Common myeloid progenitor, CD34-positive (primary cell): ENCODE measurements at regions not wholly inside any gene's neighbourhood (a gene's known extent, or its start where the extent isn't known, plus 50 kb on each side); places are given as distances from the start of the nearest gene placed in this dataset.

Experiments
- CTCF ChIA-PET: fragments of 350-600 bp; sonication (Branson Sonifier 250); formaldehyde crosslinking; loops from one replicate; lab custom pipeline; 2021; ENCODE audit warnings: antibody characterized with exemption; lab: Charles Lee
- POLR2A ChIA-PET: fragments of 350-600 bp; sonication (Branson Sonifier 250); formaldehyde crosslinking; loops from one replicate; lab custom pipeline; 2021; ENCODE audit warnings: antibody characterized with exemption; lab: Charles Lee
- DNase-seq, 3 donors: peaks; one replicate each; pipeline versions ENCODE4 v3.0.0 to v3.0.0-alpha.2; 2013
- H3K27ac ChIP-seq, 2 experiments: 1 replicate in 1 of 2; 2 replicates in 1 of 2; pipeline ENCODE4 v1.7.0; 2013; ENCODE audit warnings: inconsistent platforms in 2 of 2, low read length in 2 of 2, mild to moderate bottlenecking in 2 of 2, low read depth in 1 of 2, moderate library complexity in 1 of 2; ENCODE audit not compliant: severe bottlenecking in 2 of 2, insufficient read depth in 1 of 2, poor library complexity in 1 of 2
- H3K27me3 ChIP-seq, 5 experiments: replicated peaks in 2 of 5; 1 replicate in 3 of 5; 2 replicates in 2 of 5; pipeline versions ENCODE4 v1.6.1 to v1.7.0; 2013; ENCODE audit warnings: low read length in 4 of 5, mild to moderate bottlenecking in 2 of 5, moderate library complexity in 2 of 5, inconsistent platforms in 1 of 5; ENCODE audit not compliant: insufficient read depth in 5 of 5, control insufficient read depth in 4 of 5
- H3K36me3 ChIP-seq, 4 experiments: 1 replicate in 2 of 4; 2 replicates in 2 of 4; pipeline versions ENCODE4 v1.6.1 to v1.7.0; 2013; ENCODE audit warnings: low read length in 3 of 4, control low read depth in 1 of 4, mild to moderate bottlenecking in 1 of 4; ENCODE audit not compliant: control insufficient read depth in 4 of 4, insufficient read depth in 4 of 4
- H3K4me1 ChIP-seq, 4 experiments: 1 replicate in 3 of 4; 2 replicates in 1 of 4; pipeline versions ENCODE4 v1.6.1 to v1.7.1; 2013; ENCODE audit warnings: low read length in 3 of 4, mild to moderate bottlenecking in 3 of 4, control low read depth in 1 of 4, inconsistent platforms in 1 of 4, moderate library complexity in 1 of 4; ENCODE audit not compliant: control insufficient read depth in 4 of 4, insufficient read depth in 4 of 4; ENCODE audit errors: control extremely low read depth in 1 of 4
- H3K4me3 ChIP-seq, 7 experiments: 1 replicate in 4 of 7; 2 replicates in 3 of 7; pipeline versions ENCODE4 v1.5.1 to v1.7.0; 2013; ENCODE audit warnings: mild to moderate bottlenecking in 7 of 7, low read length in 6 of 7, moderate library complexity in 6 of 7, inconsistent platforms in 2 of 7, low read depth in 2 of 7, control low read depth in 1 of 7; ENCODE audit not compliant: insufficient read depth in 4 of 7, control insufficient read depth in 1 of 7; ENCODE audit errors: extremely low read depth in 1 of 7
- H3K9me3 ChIP-seq, 5 experiments: 1 replicate in 4 of 5; 2 replicates in 1 of 5; pipeline versions ENCODE4 v1.6.1 to v1.7.1; 2013; ENCODE audit warnings: low read length in 4 of 5, mild to moderate bottlenecking in 2 of 5, inconsistent platforms in 1 of 5, low read depth in 1 of 5, moderate library complexity in 1 of 5; ENCODE audit not compliant: control insufficient read depth in 4 of 5, insufficient read depth in 2 of 5; ENCODE audit errors: control extremely low read depth in 1 of 5
- WGBS: methylation state at CpG from one replicate; pipeline ENCODE4 v1.1.5; 2013; ENCODE audit not compliant: insufficient coverage; 5-methylcytosine and 5-hydroxymethylcytosine counted together

DNA sequence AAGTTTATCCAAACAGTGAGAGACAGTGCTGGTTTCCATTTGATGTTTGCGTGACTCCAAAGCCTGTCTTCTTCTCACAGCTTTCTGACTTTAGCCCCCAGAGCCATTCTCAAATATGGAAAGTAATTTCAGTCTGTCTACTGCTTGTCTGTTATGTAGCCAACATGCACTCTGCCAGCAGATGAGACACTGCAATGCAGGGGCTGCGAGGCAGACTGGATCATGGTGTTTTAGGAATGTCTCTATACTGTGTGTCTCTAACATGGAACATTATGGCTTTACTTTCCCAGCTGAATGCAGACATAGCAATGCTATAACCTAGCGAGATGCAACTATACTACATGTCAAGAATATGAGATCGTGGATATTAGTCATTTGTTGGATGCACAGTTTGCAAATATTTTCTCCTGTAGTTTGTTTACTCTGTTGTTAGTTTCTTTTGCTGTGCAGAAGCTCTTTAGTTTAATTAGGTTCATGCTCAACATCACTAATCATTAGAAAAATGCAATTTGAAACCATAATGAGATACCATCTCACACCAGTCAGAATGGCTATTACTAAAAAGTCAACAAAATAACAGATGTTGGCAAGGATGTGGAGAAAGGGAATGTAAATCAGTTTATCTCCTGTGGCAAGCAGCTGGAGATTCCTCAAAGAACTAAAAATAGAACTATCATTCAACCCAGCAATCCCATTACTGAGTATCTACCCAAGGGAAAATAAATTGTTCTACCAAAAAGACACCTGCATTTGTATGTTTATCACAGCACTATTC lies 235.8 kb upstream of the TMTC1 start:
- Histone ChIP-seq H3K36me3 (no peaks in the 10 kb centered on the region), H3K27me3 (no peaks in the 10 kb centered on the region), H3K27ac (no peak overlapping the region), H3K9me3 (no peaks in the 10 kb centered on the region), H3K4me1 (no peaks in the 10 kb centered on the region), H3K4me3 (no peak overlapping the region)
- DNase-seq = no peak
- 92% methylated on average over 3 of the region's 4 CpGs for WGBS
- ChIA-PET CTCF (no interaction called here), POLR2A (no interaction called here)

DNA sequence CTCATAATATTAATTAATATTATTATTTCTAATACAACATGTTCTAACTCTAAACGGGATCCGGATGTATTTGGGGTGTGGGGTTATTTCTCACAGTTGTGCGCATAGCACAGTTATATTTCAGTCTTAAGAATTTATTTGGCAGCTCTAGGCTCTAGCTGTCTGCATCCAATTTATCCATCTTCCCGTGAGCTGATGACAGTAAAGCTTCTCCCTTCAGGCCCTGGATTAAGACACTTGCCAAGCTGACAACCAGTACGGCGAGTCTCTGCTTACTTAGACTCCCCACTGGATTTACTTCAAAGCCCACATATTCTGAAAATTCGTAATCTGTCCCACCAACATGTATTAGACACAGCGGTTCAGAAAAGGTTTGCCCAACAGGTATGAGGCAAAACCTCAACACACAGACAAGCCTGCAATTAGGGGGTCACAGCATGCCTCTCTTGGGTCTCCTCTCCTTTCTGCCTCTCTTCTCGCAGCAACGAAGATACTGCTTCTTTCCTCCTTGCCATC lies 232.9 kb upstream of the TMTC1 start:
- Histone ChIP-seq H3K36me3 (no peaks in the 10 kb centered on the region), H3K9me3 (no peaks in the 10 kb centered on the region), H3K27me3 (no peaks in the 10 kb centered on the region), H3K27ac (no peak overlapping the region), H3K4me3 (no peak overlapping the region), H3K4me1 (no peaks in the 10 kb centered on the region)
- no peak for DNase-seq
- ChIA-PET POLR2A (no interaction called here), CTCF (no interaction called here)
- 97% methylated on average over 5 of the region's 10 CpGs for WGBS

DNA sequence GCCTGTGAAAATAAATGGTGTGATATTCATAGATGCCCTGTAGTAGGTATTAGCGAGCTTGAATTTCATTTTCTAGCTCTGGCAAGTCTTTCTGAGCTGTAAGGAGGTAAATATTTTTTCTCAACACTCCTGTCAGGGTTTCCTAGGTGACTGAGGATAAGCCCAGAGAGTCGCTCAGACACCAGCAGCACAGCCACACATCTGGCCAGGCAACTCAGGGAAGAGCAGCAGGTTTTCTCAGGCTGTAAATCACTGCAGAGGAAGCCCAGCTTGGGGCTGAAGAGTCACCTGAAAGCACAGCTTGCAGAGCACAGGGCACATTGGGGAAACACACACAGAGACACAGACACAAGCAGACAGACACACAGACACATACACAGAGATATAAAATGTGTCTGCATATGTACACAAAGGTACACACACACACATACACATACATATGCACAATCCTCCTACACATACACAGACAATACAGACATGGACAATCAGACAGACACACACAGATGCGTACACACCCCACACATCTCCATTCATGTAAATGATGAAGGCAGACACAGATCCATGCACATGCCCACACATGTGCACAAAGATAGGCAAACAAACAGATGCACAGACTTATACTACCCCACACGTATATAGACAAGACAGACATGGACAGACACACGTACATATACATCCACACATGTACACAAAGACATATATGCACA lies 232.0 kb upstream of the TMTC1 start:
- POLR2A ChIA-PET = no interaction called here
- Histone ChIP-seq H3K27ac (no peak overlapping the region), H3K4me3 (no peak overlapping the region), H3K27me3 (no peaks in the 10 kb centered on the region), H3K36me3 (no peaks in the 10 kb centered on the region), H3K4me1 (no peaks in the 10 kb centered on the region), H3K9me3 (no peaks in the 10 kb centered on the region)
- DNase-seq = no peak
- 88% methylated on average over 4 of the region's 5 CpGs for WGBS
- CTCF ChIA-PET = no interaction called here

DNA sequence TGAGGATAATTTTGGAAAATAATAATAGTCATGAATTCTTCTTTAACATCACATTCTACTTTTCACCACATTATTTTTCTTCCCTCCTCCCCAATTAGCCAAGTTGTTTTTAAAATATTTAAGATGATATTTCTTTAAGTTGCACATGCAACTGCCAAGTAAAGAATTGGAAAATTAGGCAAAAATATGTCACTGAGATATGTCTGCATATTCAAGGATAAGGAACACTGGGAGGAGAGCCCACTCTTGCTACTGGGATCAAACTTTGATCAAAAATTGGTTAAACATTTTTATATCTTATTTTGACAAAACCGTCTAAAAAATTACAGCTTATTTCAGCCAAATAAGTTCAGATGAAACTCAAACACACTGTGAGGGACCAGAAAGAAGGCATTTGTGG lies 231.2 kb upstream of the TMTC1 start:
- CTCF ChIA-PET = no interaction called here
- no peaks in the 10 kb centered on the region for H3K27me3 ChIP-seq
- H3K4me1 ChIP-seq = no peaks in the 10 kb centered on the region
- no CpG with 5 or more reads among the region's 1 CpG for WGBS
- no peak overlapping the region for H3K4me3 ChIP-seq
- H3K9me3 ChIP-seq = no peaks in the 10 kb centered on the region
- H3K27ac ChIP-seq = no peak overlapping the region
- DNase-seq = no peak
- POLR2A ChIA-PET = no interaction called here
- no peaks in the 10 kb centered on the region for H3K36me3 ChIP-seq

DNA sequence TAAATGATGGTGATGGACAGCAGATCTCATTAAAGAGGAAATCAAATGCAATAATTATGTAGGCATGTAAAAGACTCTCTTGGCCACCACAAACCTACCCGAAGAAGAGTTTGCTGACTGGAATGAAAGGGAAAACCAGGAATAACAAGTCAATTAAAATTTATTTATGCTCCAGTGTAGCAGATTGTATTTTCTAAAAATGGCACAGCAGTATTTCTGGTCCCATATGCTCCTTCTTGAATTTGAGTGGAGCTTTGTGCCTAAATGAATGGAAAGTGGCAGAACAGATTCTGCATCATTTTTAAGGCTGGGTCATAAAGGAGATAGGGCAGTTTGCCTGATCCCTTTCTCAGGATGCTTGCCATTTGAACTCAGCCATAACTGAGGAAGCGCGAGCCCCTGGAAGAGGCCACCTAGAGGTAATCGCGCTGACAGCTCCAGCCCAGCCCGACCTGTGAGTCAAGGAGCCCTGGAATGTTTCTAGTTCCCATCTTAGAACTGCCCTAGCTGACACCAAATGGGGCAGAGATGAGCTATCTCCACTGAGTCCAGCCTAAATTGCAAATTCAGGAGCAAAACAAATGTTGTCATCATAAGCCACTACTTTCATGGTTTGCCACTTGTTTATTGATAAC lies 229.2 kb upstream of the TMTC1 start:
- H3K27me3 ChIP-seq = no peaks in the 10 kb centered on the region
- CTCF ChIA-PET = no interaction called here
- no peaks in the 10 kb centered on the region for H3K9me3 ChIP-seq
- no peak for DNase-seq
- no peaks in the 10 kb centered on the region for H3K4me1 ChIP-seq
- H3K36me3 ChIP-seq = no peaks in the 10 kb centered on the region
- 33% methylated on average over 4 of the region's 6 CpGs for WGBS
- POLR2A ChIA-PET = no interaction called here
- H3K27ac ChIP-seq = no peak overlapping the region
- no peak overlapping the region for H3K4me3 ChIP-seq

DNA sequence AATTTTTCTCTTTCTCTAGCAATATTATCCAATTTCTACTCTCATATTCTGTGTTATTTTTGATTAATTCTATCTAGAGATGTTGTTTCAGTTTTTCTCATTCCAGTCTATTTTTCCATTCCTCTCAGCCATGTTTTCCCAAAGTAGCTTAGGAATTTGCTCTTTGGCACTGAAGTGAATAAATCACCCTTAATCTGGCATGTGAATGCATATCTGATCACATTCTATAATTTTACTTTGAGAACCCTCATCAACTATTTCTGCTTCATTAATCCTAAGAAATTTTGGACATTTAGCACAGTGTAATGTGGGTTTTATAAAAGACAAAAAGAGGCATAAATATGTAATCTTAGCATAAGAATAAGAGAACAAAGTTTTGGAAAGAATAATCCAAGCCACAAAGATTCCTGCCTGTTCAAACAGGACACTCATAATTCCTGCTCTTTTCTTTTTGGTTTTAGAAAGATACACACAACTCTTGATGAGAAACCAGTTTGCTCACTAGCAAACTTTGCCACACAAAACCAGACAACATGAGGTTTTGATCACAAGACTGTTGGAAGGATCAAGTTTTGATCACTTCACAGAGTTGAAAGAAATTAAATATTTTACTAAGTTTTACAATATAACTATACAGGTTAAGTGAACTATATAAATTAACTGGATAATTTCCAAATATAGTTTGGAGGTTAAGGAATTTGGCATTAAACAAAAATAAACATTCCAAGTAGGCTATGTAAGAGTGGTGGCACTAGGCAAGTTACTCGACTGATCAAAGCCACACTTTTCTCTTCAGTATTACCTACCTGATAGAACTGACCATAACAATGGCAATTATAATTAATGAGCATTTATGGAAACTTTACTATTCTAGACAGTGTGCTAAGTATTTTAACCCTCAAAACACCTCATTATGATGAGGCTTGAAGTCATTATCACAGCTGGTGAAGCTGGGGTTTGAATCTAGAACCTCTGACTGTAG lies 226.6 kb upstream of the TMTC1 start:
- no peaks in the 10 kb centered on the region for H3K9me3 ChIP-seq
- no peaks in the 10 kb centered on the region for H3K36me3 ChIP-seq
- ChIA-PET POLR2A (no interaction called here), CTCF (no interaction called here)
- H3K27me3 ChIP-seq = peaks cover 0 to 3% (median 0%) of the 10 kb centered on the region in 5 experiments
- no peak overlapping the region for H3K27ac ChIP-seq
- no peak for DNase-seq
- H3K4me1 ChIP-seq = no peaks in the 10 kb centered on the region
- no peak overlapping the region for H3K4me3 ChIP-seq
- no CpG with 5 or more reads among the region's 1 CpG for WGBS
